ENCODE measurements at regions not wholly inside any gene's neighbourhood (a gene's known extent, or its start where the extent isn't known, plus 50 kb on each side); places are given as distances from the start of the nearest gene placed in this dataset.
"Not testable (repeated sequence)": the region's sequence is repeated elsewhere in the genome, so short reads cannot be mapped to it uniquely, and the experiment has no call there.

DNA sequence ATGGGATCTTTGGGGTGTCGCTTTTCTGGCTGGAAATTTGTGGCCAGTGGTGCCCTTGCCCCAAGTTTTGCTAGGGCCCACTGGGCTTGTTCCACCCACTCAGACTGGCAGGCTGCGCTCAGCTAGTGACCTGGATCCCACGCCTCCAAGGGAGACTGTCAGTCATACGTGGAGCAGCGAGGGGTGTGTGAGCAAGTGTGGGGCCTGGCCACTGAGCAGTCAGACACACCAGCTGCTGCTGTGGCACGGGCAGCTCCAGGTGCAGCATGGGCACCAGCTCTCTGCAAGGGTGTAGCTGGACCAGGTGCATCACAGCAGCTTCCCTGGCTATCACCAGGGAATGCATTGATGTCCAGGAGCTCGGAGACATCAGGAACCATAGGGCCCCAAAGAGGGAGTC lies 327.0 kb downstream of the NR4A2 start:
- no peak for DNase-seq

DNA sequence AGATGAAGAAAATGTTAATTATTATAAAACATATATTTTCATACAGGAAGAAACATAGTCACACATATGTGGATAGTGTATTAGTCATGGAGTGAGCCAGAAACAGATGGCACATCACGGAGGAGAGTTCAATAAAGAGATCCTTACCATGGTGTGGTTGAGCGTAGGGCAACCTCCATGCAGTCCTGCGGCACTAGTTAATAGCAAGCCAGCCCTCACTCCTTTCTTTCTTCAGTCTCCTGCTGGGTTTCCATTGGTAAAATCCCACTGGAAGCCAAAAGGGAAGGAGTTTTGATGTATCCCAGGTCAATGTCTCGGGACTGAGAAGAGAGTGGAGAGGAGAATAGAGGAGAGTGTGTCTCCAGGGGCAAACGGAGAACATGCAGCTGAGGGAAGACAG lies 328.1 kb downstream of the NR4A2 start:
- DNase-seq, result no peak

DNA sequence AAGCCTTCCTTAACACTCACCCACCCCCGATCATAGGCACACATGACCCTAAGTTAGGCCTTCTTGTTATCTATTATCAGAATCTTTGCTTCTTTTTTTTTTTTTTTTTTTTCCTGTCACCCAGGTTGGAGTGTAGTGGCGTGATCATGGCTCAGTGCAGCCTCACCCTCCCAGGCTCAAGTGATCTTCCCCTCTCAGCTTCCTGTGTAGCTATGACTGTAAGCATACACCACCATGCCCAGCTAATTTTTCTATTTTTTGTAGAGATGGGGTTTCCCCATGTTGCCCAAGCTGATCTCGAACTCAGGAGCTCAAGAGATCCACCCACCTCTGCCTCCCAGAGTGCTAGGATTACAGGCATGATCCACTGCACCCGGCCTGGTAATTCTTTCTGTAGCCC lies 328.7 kb downstream of the NR4A2 start:
- no peak for DNase-seq

DNA sequence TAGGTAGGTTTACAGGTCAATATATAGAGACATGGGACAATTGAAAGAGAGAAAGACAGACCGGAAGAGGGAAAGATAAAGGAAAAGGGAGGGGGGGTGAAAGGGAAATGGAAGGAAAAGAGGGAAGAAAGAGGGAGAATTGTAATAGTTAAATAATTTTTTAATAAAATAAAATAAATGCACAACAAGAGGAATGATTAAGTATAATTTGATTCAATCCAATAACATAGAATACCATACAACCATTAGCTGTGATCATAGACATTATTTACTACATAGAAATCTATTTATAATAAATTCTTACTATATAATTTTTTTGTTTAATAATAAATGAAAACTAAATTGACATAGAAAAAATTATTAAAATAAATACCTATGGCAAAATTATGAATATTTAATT lies 330.7 kb downstream of the NR4A2 start:
- no peak for DNase-seq

DNA sequence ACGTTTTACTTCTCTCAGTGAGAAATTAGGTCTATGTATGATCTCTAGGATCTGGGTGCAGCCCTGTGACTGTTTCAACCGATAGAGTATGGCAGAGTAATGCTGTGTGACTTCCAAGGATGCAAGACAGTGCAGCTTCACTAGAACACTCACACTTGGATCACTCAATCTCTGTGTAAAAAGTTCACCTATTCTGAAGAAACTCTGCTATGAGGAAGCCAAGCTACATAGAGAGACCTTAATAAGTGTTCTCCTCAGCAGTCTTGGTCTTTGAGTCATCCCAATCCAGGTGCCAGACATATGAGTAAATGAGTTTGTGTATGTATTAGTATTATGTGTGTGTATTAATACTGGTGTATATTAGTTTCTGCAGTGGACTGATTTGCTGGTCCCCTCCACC lies 335.0 kb downstream of the NR4A2 start:
- no peak for DNase-seq

DNA sequence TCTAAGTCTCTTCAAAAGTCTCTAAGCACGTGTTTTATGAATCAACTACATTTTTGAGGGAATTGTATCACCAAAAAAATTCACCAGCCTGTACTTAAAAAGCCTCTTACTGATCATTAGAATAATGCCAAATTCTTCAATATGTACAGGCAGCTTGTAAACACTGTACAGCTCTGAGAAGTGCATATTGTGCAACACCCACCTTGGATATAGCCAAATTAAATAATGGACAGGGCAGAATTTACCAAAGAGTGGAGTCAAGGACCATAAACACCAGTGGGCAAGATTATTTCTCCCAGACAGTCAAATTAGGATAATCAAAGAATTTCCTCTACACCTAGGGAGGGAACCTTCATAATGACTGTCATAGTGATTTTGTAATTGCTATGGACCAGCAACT lies 338.2 kb downstream of the NR4A2 start:
- no peak for DNase-seq

DNA sequence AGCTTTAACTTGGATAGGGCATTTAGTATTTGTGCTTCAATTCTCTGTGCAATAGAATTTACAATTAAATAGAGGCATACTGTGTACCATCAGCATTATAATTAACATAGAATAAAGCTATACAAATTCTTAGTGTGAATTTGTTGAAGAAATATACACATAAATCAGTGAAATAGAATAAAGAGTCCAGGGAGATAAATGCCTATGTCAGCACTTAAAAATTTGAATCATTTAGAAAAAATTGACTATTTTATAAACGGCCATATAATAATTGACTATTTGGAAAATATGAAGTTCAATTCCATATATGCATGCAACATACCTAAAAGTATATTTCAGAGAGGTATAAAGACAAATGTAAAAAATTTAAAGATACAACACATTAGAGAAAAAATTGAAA lies 348.7 kb downstream of the NR4A2 start:
- DNase-seq, result no peak

DNA sequence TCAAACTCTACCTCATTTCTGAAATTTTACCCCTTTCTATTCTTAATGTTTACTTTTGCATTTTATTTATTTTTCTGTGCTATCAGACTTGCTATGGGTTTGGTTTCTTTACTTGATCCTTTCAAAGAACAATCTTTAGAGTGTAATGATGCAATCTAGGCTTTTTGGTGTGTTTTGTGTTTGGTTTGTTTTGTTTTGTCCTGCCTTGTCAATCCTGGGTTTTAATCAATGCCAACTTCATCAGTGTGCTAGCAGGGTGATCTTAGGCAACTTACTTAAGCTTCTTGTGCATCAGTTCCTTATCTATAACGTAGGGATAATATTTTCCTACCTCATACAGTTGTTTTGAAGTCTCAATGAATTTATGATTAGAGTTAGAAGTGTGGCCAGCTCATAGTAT lies 350.4 kb downstream of the NR4A2 start:
- no peak for DNase-seq

DNA sequence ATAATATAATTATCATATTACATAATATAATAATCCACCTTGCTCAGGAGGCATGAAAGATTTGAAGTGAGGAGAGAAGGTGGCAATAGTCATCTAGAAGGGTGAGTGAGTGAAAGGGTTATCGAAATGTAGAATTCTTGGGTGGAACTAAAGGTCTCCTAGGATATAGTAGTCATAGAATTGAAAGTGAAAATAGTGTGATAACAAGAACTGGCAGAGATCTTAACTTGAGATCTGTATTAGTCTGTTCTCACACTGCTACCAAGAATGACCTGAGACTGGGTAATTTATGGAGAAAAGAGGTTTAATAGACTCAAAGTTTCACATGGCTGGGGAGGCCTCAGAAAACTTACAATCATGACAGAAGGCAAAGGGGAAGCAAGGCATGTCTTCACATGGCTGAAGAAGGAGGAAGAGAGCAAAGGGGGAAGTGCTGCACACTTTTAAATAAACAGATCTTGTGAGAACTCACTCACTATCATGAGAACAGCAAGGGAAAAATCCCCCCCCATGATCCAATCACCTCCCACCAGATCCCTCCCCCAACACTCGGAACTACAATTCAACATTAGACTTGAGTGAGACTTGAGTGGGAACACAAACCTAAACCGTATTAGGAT lies 351.5 kb downstream of the NR4A2 start:
- DNase-seq, result no peak

DNA sequence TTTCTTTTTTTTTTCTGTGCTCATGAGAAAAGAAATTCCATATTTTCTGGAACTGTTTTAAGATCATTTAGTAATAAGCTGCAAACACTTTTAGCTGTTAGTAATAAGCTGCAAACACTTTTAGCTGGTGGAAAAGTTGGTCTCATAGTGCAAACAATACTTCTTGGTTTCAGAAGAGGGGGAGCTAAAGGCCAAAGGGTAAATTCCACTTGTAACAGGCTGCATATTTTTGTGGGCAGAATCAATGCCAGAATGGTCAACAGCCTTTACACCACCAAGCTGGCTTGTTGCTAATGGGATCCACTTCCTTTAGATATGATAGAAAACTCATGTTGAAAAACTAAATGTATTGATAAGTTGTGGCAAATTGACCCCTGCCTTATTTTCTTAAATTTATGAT lies 356.8 kb downstream of the NR4A2 start:
- peak; percentile 0 for DNase-seq

DNA sequence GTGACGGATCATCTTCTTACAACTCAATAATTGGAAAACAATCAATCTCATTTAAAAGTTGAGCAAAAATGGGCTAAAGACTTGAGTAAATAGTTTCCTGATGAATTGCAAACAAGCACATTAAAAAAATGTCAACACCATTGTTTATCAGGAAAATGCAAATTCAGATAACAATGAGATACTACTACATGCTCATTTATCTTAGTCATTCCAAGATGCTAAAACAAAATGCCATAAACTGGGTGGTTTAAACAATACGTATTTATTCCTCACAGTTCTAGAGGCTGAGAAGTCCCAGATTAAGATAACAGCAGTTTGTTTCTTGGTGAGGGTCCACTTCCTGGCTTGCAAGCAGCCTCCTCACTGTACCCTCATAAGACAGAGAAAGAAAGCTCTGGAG lies 359.6 kb downstream of the NR4A2 start:
- DNase-seq, result no peak

DNA sequence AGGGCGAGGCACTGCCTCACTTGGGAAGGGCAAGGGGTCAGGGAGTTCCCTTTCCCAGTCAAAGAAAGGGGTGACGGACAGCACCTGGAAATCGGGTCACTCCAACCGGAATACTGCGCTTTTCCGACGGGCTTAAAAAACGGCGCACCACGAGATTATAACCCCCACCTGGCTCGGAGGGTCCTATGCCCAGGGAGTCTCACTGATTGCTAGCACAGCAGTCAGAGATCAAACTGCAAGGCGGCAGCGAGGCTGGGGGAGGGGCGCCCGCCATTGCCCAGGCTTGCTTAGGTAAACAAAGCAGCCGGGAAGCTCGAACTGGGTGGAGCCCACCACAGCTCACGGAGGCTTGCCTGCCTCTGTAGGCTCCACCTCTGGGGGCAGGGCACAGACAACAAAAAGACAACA lies 366.5 kb downstream of the NR4A2 start:
- DNase-seq, result not testable (repeated sequence)

DNA sequence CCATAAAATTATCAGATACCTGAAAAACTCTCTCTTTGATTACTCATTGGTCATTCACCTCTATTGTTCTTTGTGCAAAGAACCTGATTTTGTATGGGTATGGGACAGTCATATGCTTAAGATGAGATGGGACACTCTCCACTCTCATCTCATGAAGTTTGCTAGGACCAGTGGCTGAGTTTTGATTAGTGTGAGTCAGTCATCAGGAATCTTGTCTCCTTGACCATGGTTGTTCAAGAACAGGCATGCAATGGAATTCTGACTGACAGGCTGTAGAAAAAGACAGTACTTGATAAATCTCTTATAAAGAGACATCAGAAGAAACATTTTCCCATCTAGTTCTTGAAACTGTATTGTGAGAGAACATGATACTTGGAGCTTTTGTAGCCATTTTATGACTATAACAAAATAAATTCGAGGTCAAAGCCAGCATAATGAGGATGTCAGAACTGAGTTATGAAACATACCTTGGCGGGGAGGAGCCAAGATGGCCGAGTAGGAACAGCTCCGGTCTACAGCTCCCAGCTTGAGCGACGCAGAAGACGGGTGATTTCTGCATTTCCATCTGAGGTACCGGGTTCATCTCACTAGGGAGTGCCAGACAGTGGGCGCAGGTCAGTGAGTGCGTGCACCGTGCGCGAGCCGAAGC lies 367.0 kb downstream of the NR4A2 start:
- DNase-seq, result no peak

DNA sequence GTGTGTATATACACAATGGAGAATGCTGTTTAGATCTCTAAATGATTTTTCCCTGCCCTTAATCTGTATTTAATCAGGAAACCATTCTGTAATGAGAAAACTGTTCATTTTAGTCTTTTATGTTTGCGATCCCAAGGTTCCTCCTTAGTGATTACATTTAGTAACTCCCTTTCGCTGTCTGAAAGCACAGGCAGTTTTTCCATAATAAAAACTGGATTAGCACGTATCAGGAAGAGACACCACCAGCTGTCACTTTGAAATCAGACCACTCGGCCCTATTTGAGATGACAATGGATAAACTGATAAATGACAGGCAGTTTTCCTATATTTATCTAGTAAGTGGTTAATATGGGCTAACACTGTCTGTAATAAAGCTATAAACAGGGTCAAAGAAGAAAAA lies 370.9 kb downstream of the NR4A2 start:
- DNase-seq, result no peak

DNA sequence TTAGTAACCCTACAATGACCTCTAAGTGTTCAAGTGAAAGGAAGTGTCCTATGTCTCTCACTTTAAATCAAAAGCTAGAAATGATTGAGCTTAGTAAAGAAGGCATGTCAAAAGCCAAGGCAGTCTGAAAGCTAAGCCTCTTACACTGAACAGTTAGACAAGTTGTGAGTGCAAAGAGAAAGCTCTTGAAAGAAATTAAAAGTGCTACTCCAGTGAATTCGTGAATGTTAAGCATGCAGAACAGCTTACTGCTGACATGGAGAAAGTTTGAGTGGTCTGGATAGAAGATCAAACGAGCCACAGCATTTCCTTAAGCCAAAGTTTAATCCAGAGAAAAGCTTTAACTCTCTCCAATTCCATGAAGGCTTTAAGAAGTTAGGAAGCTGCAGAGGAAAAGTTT lies 373.7 kb downstream of the NR4A2 start:
- DNase-seq, result no peak

DNA sequence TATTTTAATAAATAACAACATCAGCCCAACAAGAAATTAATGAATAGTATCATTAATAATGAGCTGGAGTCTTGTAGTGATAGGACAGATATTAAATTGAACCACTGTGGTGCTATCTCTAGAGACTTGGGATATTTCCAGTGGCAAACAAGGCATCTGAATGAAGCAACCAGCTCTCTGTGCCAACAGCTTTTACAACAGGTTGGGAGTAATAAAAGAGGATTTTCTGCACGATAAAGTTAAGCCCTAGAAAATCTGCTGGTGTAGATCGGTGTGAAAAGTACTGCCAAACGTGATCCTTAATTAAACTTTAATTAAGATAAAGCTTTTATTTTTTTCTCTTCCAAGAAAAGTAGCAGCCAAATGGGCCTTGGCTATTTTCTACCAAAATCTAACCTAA lies 385.5 kb downstream of the NR4A2 start:
- DNase-seq, result no peak

DNA sequence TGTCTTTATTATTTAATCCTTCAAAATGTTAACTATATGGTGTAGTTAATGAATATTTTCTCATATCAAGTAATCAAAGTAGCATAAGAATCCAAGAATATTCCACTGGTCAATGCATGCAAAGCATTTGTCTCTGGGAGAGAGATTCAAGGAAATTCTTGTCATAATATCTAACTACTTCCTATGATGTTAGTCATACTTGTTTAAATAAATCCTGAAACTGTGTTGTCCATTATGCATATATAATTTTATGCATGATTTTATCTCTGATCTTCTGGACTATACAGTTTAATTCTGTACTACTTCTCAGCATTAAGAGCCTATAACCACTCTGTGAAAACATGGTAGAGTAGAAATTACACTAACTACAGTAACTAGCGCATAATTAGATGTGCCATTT lies 388.3 kb downstream of the NR4A2 start:
- no peak for DNase-seq

DNA sequence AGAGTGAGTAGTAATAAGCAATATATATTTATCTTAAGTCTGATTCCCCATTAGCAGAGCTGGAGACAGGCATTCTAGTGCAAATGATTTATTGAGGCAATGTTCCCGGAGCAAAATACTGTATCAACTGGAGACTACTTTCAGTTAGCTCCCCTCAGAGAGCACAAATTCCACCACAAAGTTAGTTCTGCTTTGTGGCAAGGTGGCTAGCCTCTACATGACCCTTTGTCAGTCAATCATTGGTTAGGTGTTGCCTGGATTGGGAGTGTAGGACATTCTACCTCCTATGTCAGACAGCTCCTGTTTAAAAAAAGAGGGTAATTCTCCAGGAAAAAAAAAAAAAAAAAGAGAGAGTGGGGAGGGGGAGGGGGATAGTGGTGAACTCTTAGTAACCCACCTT lies 402.2 kb downstream of the NR4A2 start:
- no peak for DNase-seq

DNA sequence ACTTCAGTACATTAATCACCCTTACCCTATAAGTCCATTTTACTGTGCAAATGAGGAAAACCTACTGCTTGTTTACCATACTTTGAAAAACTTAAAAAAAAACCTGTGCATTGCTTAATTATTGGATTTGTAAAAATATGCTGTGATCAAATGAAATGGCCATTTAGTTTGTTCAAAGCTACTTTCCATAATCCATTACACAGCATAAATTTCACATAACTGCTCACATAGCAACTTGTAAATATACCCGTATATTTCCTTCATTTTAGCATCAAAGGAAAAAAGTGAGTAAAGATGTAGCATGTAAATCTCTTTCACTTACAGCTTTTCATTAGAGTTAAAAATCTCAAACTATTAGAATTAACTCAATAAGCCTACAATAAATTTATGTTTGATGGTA lies 415.1 kb downstream of the NR4A2 start:
- DNase-seq, result no peak

DNA sequence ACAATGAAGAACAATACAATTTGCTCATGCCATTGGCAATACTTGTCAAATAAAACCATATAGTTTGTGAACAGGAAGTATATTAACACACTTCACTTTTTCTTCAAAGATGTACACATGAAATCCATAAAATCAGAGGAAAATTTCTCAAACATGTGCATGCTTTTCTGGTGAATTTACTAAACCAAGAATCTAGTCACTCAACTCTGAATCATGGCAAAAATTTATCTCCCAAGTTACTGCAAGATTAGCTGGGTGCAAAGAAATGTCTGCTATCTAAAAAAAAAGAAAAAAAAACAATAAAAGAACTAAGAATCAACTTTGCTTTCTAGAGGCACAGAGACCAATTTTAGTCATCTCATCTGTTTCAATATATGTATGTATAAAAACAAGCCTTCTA lies 419.2 kb downstream of the NR4A2 start:
- no peak for DNase-seq

DNA sequence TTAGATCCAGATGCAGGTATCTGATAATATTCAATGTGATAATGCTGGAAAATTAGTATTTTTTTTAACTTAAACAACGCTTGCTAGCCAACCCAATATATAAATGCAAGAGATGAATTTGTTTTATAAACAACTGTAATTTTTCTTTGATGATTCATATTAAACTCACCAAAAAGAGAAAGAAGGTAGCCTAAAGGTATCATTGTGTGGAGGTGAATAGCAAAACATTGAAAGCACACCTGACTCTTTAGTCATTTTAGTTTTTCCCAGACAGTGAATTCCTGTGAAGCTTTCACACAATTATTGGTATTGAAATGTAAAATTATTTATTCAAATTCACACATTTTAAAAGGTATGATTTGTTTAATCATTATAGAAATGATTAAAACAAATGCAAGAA lies 424.0 kb downstream of the NR4A2 start:
- no peak for DNase-seq

DNA sequence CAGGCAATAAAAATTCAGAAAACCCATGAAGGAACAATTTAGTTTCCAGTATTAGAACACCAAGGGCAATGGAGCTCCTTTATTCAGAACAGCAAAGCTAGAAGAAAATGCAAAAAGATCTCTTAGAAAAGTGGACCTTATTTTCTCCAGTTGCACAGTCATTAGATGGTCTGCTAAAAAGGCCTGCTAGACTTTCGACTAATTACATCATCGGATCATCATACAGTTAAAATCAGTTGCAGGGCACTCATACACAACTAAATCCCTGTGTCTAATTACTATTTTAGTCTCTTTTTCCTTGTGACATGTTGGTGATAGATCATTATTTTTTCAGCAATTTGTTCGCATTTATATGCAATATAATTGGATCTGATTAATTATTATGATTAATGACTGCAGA lies 425.3 kb downstream of the NR4A2 start:
- DNase-seq, result no peak

DNA sequence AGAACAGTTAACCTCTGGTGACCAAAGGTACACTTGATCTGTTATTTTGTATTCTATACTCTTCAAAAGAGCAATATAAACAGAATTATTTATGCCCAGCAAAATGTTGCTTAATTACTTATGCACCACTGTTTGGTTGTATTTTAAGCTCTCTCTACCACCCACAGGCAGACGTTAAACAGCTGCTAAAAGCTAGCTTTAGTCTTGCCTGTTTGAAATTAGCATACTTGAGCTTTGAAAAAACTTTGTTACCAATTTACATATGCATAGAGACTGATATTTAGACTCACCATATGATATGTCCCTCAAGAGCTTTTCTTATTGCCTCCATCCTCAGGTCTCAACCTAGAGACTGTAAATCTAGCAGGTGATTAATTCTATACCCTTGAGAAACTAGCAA lies 426.9 kb downstream of the NR4A2 start:
- DNase-seq, result no peak

DNA sequence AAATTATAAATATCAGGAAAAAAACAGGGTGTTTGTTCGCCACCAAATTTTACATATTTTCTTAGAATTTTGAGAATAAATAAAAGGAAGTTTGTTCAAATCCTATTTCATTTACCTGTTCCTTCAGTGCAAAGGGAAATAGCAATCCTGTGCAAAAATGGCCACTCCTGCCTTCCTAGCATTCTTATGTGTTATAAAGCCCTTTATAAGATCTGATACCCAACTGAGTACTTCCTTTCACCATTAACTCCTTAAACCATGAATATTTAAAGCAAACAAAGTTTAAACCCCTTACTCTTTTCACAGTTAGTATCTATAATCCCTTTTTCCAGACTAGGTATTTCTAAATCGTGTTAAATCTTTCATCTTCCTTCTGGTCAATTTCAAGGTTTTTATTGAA lies 427.8 kb downstream of the NR4A2 start:
- DNase-seq, result no peak
